Suprapubic skin (tissue), 4 donors: ENCODE measurements at regions not wholly inside any gene's neighbourhood (a gene's known extent, or its start where the extent isn't known, plus 50 kb on each side); places are given as distances from the start of the nearest gene placed in this dataset.

ENCODE experiments used
- DNase-seq, 2 donors: peaks; one replicate each; pipeline ENCODE4 v3.0.0-alpha.2; 2019; ENCODE audit warnings: low spot score in 2 of 2
- H3K27ac ChIP-seq: fragments of 200-600 bp; sonication (generic); one replicate; pipeline ENCODE4 v1.5.1; 2019
- H3K27me3 ChIP-seq: fragments of 200-600 bp; sonication (generic); one replicate; pipeline ENCODE4 v1.5.1; 2019
- H3K36me3 ChIP-seq: fragments of 200-600 bp; sonication (generic); one replicate; pipeline ENCODE4 v1.5.1; 2019
- H3K4me1 ChIP-seq: fragments of 200-600 bp; sonication (generic); one replicate; pipeline ENCODE4 v1.5.1; 2019
- H3K4me3 ChIP-seq: fragments of 200-600 bp; sonication (generic); one replicate; pipeline ENCODE4 v1.5.1; 2019; ENCODE audit warnings: mild to moderate bottlenecking
- H3K9me3 ChIP-seq: fragments of 200-600 bp; sonication (generic); one replicate; pipeline ENCODE4 v1.5.1; 2019
- CTCF ChIP-seq, 2 donors: fragments of 200-600 bp in 1 of 2; fragments of 450-650 bp in 1 of 2; sonication (generic) in 1 of 2; IDR thresholded peaks; one replicate each; pipeline ENCODE4 v1.5.1; 2016 to 2019; ENCODE audit warnings: antibody characterized with exemption in 2 of 2, mild to moderate bottlenecking in 1 of 2, moderate library complexity in 1 of 2
- EP300 ChIP-seq: sonication (generic); formaldehyde crosslinking; IDR thresholded peaks from one replicate; pipeline ENCODE4 v1.6.1; 2017; ENCODE audit warnings: antibody characterized with exemption
- POLR2A ChIP-seq, 2 donors: fragments of 450-650 bp; IDR thresholded peaks; one replicate each; pipeline ENCODE4 v1.6.1; 2017; ENCODE audit warnings: antibody characterized with exemption in 2 of 2, mild to moderate bottlenecking in 2 of 2, moderate library complexity in 2 of 2
- POLR2AphosphoS5 ChIP-seq, 3 donors: sonication (generic); formaldehyde crosslinking; IDR thresholded peaks; one replicate each; pipeline ENCODE4 v1.6.1; 2017; ENCODE audit warnings: antibody characterized with exemption in 3 of 3
- WGBS: methylation state at CpG from one replicate; pipeline ENCODE4 v1.1.5; 2018; 5-methylcytosine and 5-hydroxymethylcytosine counted together

- TF ChIP-seq POLR2AphosphoS5 (IDR thresholded peaks at IDR 0.05) = no peak
- no peak for TF ChIP-seq POLR2A (IDR thresholded peaks at IDR 0.05)
- TF ChIP-seq CTCF (IDR thresholded peaks at IDR 0.05) = no peak
- TF ChIP-seq EP300 = no peak
- H3K36me3 ChIP-seq = no peaks in the 10 kb centered on the region
- no peak for DNase-seq
- H3K9me3 ChIP-seq = no peaks in the 10 kb centered on the region
- H3K27ac ChIP-seq = no peak overlapping the region
- H3K27me3 ChIP-seq = no peaks in the 10 kb centered on the region
- 60% methylated on average over 1 of the region's 1 CpG for WGBS
- no peak overlapping the region for H3K4me3 ChIP-seq
- no peaks in the 10 kb centered on the region for H3K4me1 ChIP-seq
Measured at GRCh38 chr5:45109636-45110035, 300.9 kb downstream of the MRPS30 start.

GRCh38 chr5:45110399-45110798 lies 301.7 kb downstream of the MRPS30 start:
- TF ChIP-seq POLR2A (IDR thresholded peaks at IDR 0.05) (no peak), CTCF (IDR thresholded peaks at IDR 0.05) (no peak), EP300 (no peak), POLR2AphosphoS5 (IDR thresholded peaks at IDR 0.05) (no peak)
- no peak for DNase-seq

GRCh38 chr5:45113726-45114125 lies 305.0 kb downstream of the MRPS30 start:
- H3K27ac ChIP-seq = no peak overlapping the region

More at GRCh38 chr5:45110399-45110798, 301.7 kb downstream of the MRPS30 start:
- H3K27ac ChIP-seq = no peak overlapping the region
- H3K36me3 ChIP-seq = no peaks in the 10 kb centered on the region
- no peaks in the 10 kb centered on the region for H3K9me3 ChIP-seq
- no peak overlapping the region for H3K4me3 ChIP-seq
- 60% methylated on average over 1 of the region's 1 CpG for WGBS
- no peaks in the 10 kb centered on the region for H3K4me1 ChIP-seq
- no peaks in the 10 kb centered on the region for H3K27me3 ChIP-seq

GRCh38 chr5:45132972-45133371 lies 324.2 kb downstream of the MRPS30 start:
- no peaks in the 10 kb centered on the region for H3K27me3 ChIP-seq
- H3K27ac ChIP-seq = no peak overlapping the region
- DNase-seq = no peak
- H3K9me3 ChIP-seq = no peaks in the 10 kb centered on the region
- H3K36me3 ChIP-seq = no peaks in the 10 kb centered on the region
- no peak for TF ChIP-seq POLR2AphosphoS5 (IDR thresholded peaks at IDR 0.05)
- TF ChIP-seq CTCF (IDR thresholded peaks at IDR 0.05) = no peak
- TF ChIP-seq EP300 = no peak
- TF ChIP-seq POLR2A (IDR thresholded peaks at IDR 0.05) = no peak
- H3K4me1 ChIP-seq = no peaks in the 10 kb centered on the region
- H3K4me3 ChIP-seq = no peak overlapping the region
- WGBS = 42% methylated on average over 2 of the region's 2 CpGs

More at GRCh38 chr5:45113726-45114125, 305.0 kb downstream of the MRPS30 start:
- Histone ChIP-seq H3K9me3 (no peaks in the 10 kb centered on the region), H3K4me3 (no peak overlapping the region), H3K27me3 (no peaks in the 10 kb centered on the region), H3K36me3 (no peaks in the 10 kb centered on the region), H3K4me1 (no peaks in the 10 kb centered on the region)
- TF ChIP-seq POLR2AphosphoS5 (IDR thresholded peaks at IDR 0.05) = no peak
- TF ChIP-seq CTCF (IDR thresholded peaks at IDR 0.05) = no peak
- no peak for TF ChIP-seq EP300
- no peak for TF ChIP-seq POLR2A (IDR thresholded peaks at IDR 0.05)
- 82% methylated on average over 2 of the region's 2 CpGs for WGBS
- no peak for DNase-seq

- WGBS = 67% methylated on average over 4 of the region's 4 CpGs
- no peaks in the 10 kb centered on the region for H3K9me3 ChIP-seq
- H3K27ac ChIP-seq = no peak overlapping the region
- H3K27me3 ChIP-seq = no peaks in the 10 kb centered on the region
- H3K36me3 ChIP-seq = no peaks in the 10 kb centered on the region
- DNase-seq = no peak
- H3K4me1 ChIP-seq = no peaks in the 10 kb centered on the region
- no peak overlapping the region for H3K4me3 ChIP-seq
- no peak for TF ChIP-seq EP300
- TF ChIP-seq POLR2AphosphoS5 (IDR thresholded peaks at IDR 0.05) = no peak
- TF ChIP-seq CTCF (IDR thresholded peaks at IDR 0.05) = no peak
- TF ChIP-seq POLR2A (IDR thresholded peaks at IDR 0.05) = no peak
Measured at GRCh38 chr5:45162974-45163373, 354.2 kb downstream of the MRPS30 start.
